ENCODE measurements at regions not wholly inside any gene's neighbourhood (a gene's known extent, or its start where the extent isn't known, plus 50 kb on each side); places are given as distances from the start of the nearest gene placed in this dataset.

- Mint-ChIP-seq H3K27ac (no peak overlapping the region), H3K9me3 (peaks cover 0 to 42% (median 15%) of the 10 kb centered on the region in 9 donors), H3K4me1 (no peaks in the 10 kb centered on the region), H3K36me3 (peaks cover 0 to under 1% (median 0%) of the 10 kb centered on the region in 3 donors), H3K27me3 (no peaks in the 10 kb centered on the region), H3K4me3 (no peak overlapping the region)
- no peak for DNase-seq
- POLR2A ChIA-PET = no interaction called here
- no peak for ATAC-seq
Measured at GRCh38 chr2:22217881-22218280, 1094.1 kb downstream of the TDRD15 start.

DNA sequence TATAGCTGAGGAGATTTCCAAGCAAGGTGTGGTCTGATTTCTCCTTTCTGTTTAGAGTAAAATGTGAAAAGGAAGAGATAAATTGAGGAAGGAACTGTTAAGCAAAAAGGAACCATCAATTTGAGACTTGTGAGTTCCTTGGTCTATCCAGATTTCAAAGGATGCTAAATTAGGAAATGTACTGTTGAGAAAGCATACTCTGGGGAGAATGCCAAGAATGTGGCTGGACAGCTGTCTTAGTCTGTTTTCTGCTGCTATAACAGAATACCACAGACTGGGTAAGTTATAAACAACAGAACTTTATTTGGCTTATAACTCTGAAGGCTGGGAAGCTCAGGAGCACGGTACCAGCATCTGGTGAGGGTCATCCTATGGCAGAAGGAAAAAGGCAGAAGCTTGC, 1097.2 kb downstream of the TDRD15 start:
- POLR2A ChIA-PET = no interaction called here
- DNase-seq = no peak
- no peaks in the 10 kb centered on the region for H3K4me1 Mint-ChIP-seq
- peaks cover 0 to 5% (median 0%) of the 10 kb centered on the region in 3 donors for H3K36me3 Mint-ChIP-seq
- no peak overlapping the region for H3K4me3 Mint-ChIP-seq
- peaks cover 0 to 46% (median 15%) of the 10 kb centered on the region in 9 donors for H3K9me3 Mint-ChIP-seq
- no peaks in the 10 kb centered on the region for H3K27me3 Mint-ChIP-seq
- H3K27ac Mint-ChIP-seq = no peak overlapping the region
- no peak for ATAC-seq

DNA sequence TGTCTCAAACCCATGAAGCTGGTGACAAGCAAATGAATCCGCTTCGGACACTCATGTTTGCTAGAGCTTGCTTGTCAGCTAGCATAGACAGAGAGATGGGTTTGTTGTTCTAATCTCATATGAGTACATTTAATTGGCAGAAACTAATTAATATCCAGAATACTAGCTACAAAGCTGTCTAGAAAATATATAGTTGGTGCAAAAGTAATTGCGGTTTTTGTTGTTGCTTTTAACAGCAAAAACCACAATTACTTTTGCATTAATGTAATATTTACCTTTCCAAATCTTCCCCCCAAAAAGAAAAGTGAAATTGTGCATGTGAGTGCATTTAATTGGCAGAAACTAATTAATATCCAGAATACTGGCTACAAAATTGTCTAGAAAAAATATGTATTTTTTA, 1115.2 kb downstream of the TDRD15 start:
- H3K4me1 Mint-ChIP-seq = no peaks in the 10 kb centered on the region
- H3K4me3 Mint-ChIP-seq = no peak overlapping the region

DNA sequence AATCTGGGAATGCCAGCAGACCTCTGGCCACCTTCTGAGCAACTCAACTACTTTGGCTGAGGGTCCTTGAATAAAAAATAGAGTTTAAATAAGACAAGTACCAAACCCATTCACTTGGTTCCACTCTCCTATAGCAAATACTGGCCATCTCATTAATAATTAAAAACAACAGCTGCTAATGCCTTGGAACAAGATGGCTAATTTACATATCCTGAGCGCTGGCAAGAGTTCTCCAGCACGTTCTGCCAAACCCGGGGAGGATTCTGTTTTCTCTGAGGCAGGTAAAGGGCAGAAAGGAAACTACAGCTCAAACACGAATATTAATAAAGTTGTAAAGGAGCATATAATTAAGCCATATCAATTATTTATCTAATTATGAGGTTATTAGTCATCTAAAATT, 1123.7 kb downstream of the TDRD15 start:
- H3K4me3 Mint-ChIP-seq = no peak overlapping the region
- H3K4me1 Mint-ChIP-seq = no peaks in the 10 kb centered on the region
- DNase-seq (no peak), ATAC-seq (no peak)
- POLR2A ChIA-PET = no interaction called here
- peaks cover 0 to 5% (median 0%) of the 10 kb centered on the region in 3 donors for H3K36me3 Mint-ChIP-seq
- H3K27ac Mint-ChIP-seq = no peak overlapping the region
- H3K27me3 Mint-ChIP-seq = no peaks in the 10 kb centered on the region
- peaks cover 0 to 16% (median 5%) of the 10 kb centered on the region in 9 donors for H3K9me3 Mint-ChIP-seq

More for the DNA sequence above, 1115.2 kb downstream of the TDRD15 start:
- DNase-seq = no peak
- Mint-ChIP-seq H3K36me3 (no peaks in the 10 kb centered on the region), H3K27me3 (no peaks in the 10 kb centered on the region), H3K27ac (no peak overlapping the region), H3K9me3 (peaks cover 0 to 16% (median 2%) of the 10 kb centered on the region in 9 donors)
- no peak for ATAC-seq
- POLR2A ChIA-PET = no interaction called here

- H3K9me3 Mint-ChIP-seq = peaks cover 0 to 15% (median 4%) of the 10 kb centered on the region in 9 donors
- H3K27me3 Mint-ChIP-seq = no peaks in the 10 kb centered on the region
- ATAC-seq (no peak), DNase-seq (no peak)
- POLR2A ChIA-PET = no interaction called here
- no peak overlapping the region for H3K4me3 Mint-ChIP-seq
- H3K27ac Mint-ChIP-seq = no peak overlapping the region
- H3K4me1 Mint-ChIP-seq = no peaks in the 10 kb centered on the region
- H3K36me3 Mint-ChIP-seq = peaks cover 0 to 5% (median 0%) of the 10 kb centered on the region in 3 donors
Measured at GRCh38 chr2:22248851-22249250, 1125.1 kb downstream of the TDRD15 start.

GRCh38 chr2:22253171-22253570, 1129.4 kb downstream of the TDRD15 start:
- H3K36me3 Mint-ChIP-seq = peaks cover 0 to 2% (median 0%) of the 10 kb centered on the region in 3 donors
- H3K27ac Mint-ChIP-seq = no peak overlapping the region
- H3K9me3 Mint-ChIP-seq = peaks cover 0 to 9% (median 6%) of the 10 kb centered on the region in 9 donors
- no peaks in the 10 kb centered on the region for H3K27me3 Mint-ChIP-seq
- POLR2A ChIA-PET = no interaction called here
- no peaks in the 10 kb centered on the region for H3K4me1 Mint-ChIP-seq
- no peak overlapping the region for H3K4me3 Mint-ChIP-seq
- no peak for DNase-seq
- ATAC-seq = no peak

- ATAC-seq = no peak
- peaks cover 6 to 50% (median 20%) of the 10 kb centered on the region in 9 donors for H3K9me3 Mint-ChIP-seq
- H3K27me3 Mint-ChIP-seq = no peaks in the 10 kb centered on the region
- no peak overlapping the region for H3K27ac Mint-ChIP-seq
- DNase-seq = no peak
- H3K4me3 Mint-ChIP-seq = no peak overlapping the region
- POLR2A ChIA-PET = no interaction called here
- no peaks in the 10 kb centered on the region for H3K4me1 Mint-ChIP-seq
- peaks cover 0 to 16% (median 0%) of the 10 kb centered on the region in 3 donors for H3K36me3 Mint-ChIP-seq
Measured at GRCh38 chr2:22261165-22261564, 1123.8 kb upstream of the KLHL29 start.

DNA sequence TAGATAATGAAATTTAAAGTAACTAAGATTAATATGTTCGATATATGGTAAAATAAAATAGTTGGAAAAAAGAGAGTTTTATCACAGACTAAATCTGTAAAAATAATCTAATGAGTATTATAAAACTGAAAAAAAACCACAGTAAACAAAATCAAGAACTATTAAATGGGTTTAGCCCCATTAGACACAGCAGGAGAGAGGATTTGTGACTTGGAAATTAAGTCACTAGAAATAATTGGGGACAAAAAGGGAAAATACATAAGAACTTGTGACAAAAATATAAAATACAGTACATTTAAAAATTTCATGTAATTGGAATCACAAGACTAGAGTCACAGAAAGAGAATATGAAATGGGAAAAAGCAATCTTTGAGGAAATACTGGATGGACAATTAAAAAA, 1114.6 kb upstream of the KLHL29 start:
- Mint-ChIP-seq H3K4me1 (no peaks in the 10 kb centered on the region), H3K9me3 (peaks cover 0 to 37% (median 6%) of the 10 kb centered on the region in 9 donors), H3K27me3 (no peaks in the 10 kb centered on the region), H3K36me3 (peaks cover 0 to 4% (median 0%) of the 10 kb centered on the region in 3 donors), H3K4me3 (no peak overlapping the region), H3K27ac (no peak overlapping the region)
- DNase-seq = no peak
- POLR2A ChIA-PET = no interaction called here
- ATAC-seq = no peak

GRCh38 chr2:22273853-22274252, 1111.1 kb upstream of the KLHL29 start:
- Mint-ChIP-seq H3K27ac (no peak overlapping the region), H3K4me3 (no peak overlapping the region), H3K9me3 (peaks cover 0 to 34% (median 6%) of the 10 kb centered on the region in 9 donors), H3K4me1 (no peaks in the 10 kb centered on the region), H3K27me3 (no peaks in the 10 kb centered on the region), H3K36me3 (no peaks in the 10 kb centered on the region)
- DNase-seq = no peak
- no peak for ATAC-seq
- POLR2A ChIA-PET = no interaction called here

GRCh38 chr2:22274661-22275060, 1110.3 kb upstream of the KLHL29 start:
- DNase-seq (no peak), ATAC-seq (no peak)
- POLR2A ChIA-PET = no interaction called here
- Mint-ChIP-seq H3K4me3 (no peak overlapping the region), H3K36me3 (no peaks in the 10 kb centered on the region), H3K27ac (no peak overlapping the region), H3K9me3 (peaks cover 0 to 26% (median 6%) of the 10 kb centered on the region in 9 donors), H3K4me1 (no peaks in the 10 kb centered on the region), H3K27me3 (no peaks in the 10 kb centered on the region)

DNA sequence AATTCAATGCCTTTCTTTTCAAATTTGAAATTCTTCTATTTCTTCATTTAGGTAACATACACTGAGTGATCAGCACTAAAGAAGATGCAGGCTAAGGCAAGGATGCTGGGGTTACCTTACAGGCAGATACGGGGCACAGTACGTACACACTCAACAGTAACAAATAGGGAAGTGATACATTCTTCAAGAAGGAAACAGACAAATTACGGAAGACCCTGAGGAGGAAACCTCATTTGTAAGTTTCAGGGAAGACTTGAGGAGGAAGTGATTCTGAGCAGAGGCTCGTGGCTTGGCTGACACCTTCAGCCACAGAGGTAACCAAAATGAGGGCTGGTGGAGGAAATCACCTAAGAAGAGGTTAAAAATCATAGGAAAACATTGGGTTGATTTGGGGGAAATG, 1108.3 kb upstream of the KLHL29 start:
- DNase-seq (no peak), ATAC-seq (no peak)
- peaks cover 0 to 22% (median 3%) of the 10 kb centered on the region in 9 donors for H3K9me3 Mint-ChIP-seq
- POLR2A ChIA-PET = no interaction called here
- no peak overlapping the region for H3K4me3 Mint-ChIP-seq
- no peaks in the 10 kb centered on the region for H3K27me3 Mint-ChIP-seq
- no peak overlapping the region for H3K27ac Mint-ChIP-seq
- H3K4me1 Mint-ChIP-seq = no peaks in the 10 kb centered on the region
- H3K36me3 Mint-ChIP-seq = no peaks in the 10 kb centered on the region

DNA sequence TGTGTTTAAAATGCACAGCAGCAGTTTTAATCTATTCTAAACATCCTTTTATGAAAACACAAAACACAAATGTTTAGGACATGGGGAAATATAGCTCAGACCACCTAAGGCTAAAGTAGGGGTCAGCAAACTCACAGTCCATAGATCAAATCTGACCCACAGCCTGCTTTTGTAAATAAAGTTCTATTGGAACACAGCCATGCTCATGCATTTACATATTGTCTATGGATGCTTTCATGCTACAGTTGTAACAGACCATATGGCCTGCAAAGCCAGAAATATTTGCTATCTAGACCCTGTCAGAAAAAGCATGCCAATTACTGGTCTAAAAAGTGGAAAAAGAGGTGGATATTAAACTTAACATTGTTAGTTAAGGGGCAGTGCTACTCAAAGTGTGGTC, 1105.4 kb upstream of the KLHL29 start:
- Mint-ChIP-seq H3K4me1 (no peaks in the 10 kb centered on the region), H3K27me3 (no peaks in the 10 kb centered on the region), H3K36me3 (no peaks in the 10 kb centered on the region), H3K27ac (no peak overlapping the region), H3K9me3 (peaks cover 0 to 12% (median 5%) of the 10 kb centered on the region in 9 donors), H3K4me3 (no peak overlapping the region)
- ATAC-seq = no peak
- no peak for DNase-seq
- POLR2A ChIA-PET = no interaction called here

- Mint-ChIP-seq H3K4me1 (no peaks in the 10 kb centered on the region), H3K36me3 (no peaks in the 10 kb centered on the region), H3K27ac (no peak overlapping the region), H3K27me3 (no peaks in the 10 kb centered on the region), H3K4me3 (no peak overlapping the region), H3K9me3 (peaks cover 0 to 12% (median 4%) of the 10 kb centered on the region in 9 donors)
- no peak for DNase-seq
- POLR2A ChIA-PET = no interaction called here
- ATAC-seq = no peak
Measured at GRCh38 chr2:22281033-22281432, 1103.9 kb upstream of the KLHL29 start.

GRCh38 chr2:22282220-22282619, 1102.8 kb upstream of the KLHL29 start:
- H3K9me3 Mint-ChIP-seq = peaks cover 0 to 12% (median 4%) of the 10 kb centered on the region in 9 donors
- no peaks in the 10 kb centered on the region for H3K36me3 Mint-ChIP-seq
- no peak overlapping the region for H3K27ac Mint-ChIP-seq
- no peaks in the 10 kb centered on the region for H3K4me1 Mint-ChIP-seq
- H3K4me3 Mint-ChIP-seq = no peak overlapping the region
- H3K27me3 Mint-ChIP-seq = no peaks in the 10 kb centered on the region
- POLR2A ChIA-PET = no interaction called here
- no peak for DNase-seq
- no peak for ATAC-seq
